ENCODE measurements at regions not wholly inside any gene's neighbourhood (a gene's known extent, or its start where the extent isn't known, plus 50 kb on each side); places are given as distances from the start of the nearest gene placed in this dataset.

- no peaks in the 10 kb centered on the region for H3K9me3 ChIP-seq
- DNase-seq: no peak
- no peaks in the 10 kb centered on the region for H3K36me3 ChIP-seq
- peaks cover 0 to 4% (median 0%) of the 10 kb centered on the region in 4 donors for H3K4me1 ChIP-seq
- 28 to 44% methylated on average over 2 to 3 of the region's 3 CpGs for WGBS, 2 donors (ENCODE audit: low coverage in 1 of 2)
- no peaks in the 10 kb centered on the region for H3K27me3 ChIP-seq
- TF ChIP-seq POLR2A (IDR thresholded peaks at IDR 0.05) (no peak), POLR2AphosphoS5 (IDR thresholded peaks at IDR 0.05) (no peak), CTCF (IDR thresholded peaks at IDR 0.05) (no peak), EP300 (IDR thresholded peaks at IDR 0.05; ENCODE audit: low read depth) (no peak)
- in situ Hi-C loops (cut with MboI; ENCODE audit: low pct_ligation_motif_present in 1 of 4, low pct_unique_long_range_greater_than_20kb in 1 of 4, low sequenced_read_pairs in 3 of 4) (no loop called here), intact Hi-C loops (cut with DNase I; ENCODE audit: low total_unique reads) (no loop called here)
- no peak overlapping the region for H3K4me3 ChIP-seq
- H3K27ac ChIP-seq: no peak overlapping the region
Observed at GRCh38 chr11:27886857-27887256, 186.6 kb upstream of the BDNF start.

- intact Hi-C loops (cut with DNase I; ENCODE audit: low total_unique reads): no loop called here
- Histone ChIP-seq H3K27ac (no peak overlapping the region), H3K9me3 (no peaks in the 10 kb centered on the region), H3K4me1 (peaks cover 0 to 4% (median 0%) of the 10 kb centered on the region in 4 donors), H3K27me3 (no peaks in the 10 kb centered on the region), H3K36me3 (no peaks in the 10 kb centered on the region), H3K4me3 (no peak overlapping the region)
- in situ Hi-C loops (cut with MboI; ENCODE audit: low pct_ligation_motif_present in 1 of 4, low pct_unique_long_range_greater_than_20kb in 1 of 4, low sequenced_read_pairs in 3 of 4): no loop called here
- 40 to 49% methylated on average over 4 of the region's 4 CpGs for WGBS, 2 donors (ENCODE audit: low coverage in 1 of 2)
- TF ChIP-seq POLR2A (IDR thresholded peaks at IDR 0.05): no peak
- no peak for DNase-seq
Observed at GRCh38 chr11:27882066-27882697, 181.9 kb upstream of the BDNF start.

GRCh38 chr11:27875831-27876775 is 175.8 kb upstream of the BDNF start:
- no peak for TF ChIP-seq EP300 (IDR thresholded peaks at IDR 0.05; ENCODE audit: low read depth)
- TF ChIP-seq CTCF (IDR thresholded peaks at IDR 0.05): no peak
- TF ChIP-seq POLR2A (IDR thresholded peaks at IDR 0.05): no peak
- TF ChIP-seq POLR2AphosphoS5 (IDR thresholded peaks at IDR 0.05): no peak
- no peak overlapping the region for H3K27ac ChIP-seq
- no peaks in the 10 kb centered on the region for H3K36me3 ChIP-seq
- intact Hi-C loops (cut with DNase I; ENCODE audit: low total_unique reads) (no loop called here), in situ Hi-C loops (cut with MboI; ENCODE audit: low pct_ligation_motif_present in 1 of 4, low pct_unique_long_range_greater_than_20kb in 1 of 4, low sequenced_read_pairs in 3 of 4) (no loop called here)
- no peak for DNase-seq
- no peaks in the 10 kb centered on the region for H3K9me3 ChIP-seq
- no peak overlapping the region for H3K4me3 ChIP-seq
- 81 to 90% methylated on average over 2 to 3 of the region's 3 CpGs for WGBS, 2 donors (ENCODE audit: low coverage in 1 of 2)
- H3K27me3 ChIP-seq: no peaks in the 10 kb centered on the region
- H3K4me1 ChIP-seq: no peaks in the 10 kb centered on the region

GRCh38 chr11:27874998-27875830 is 175.0 kb upstream of the BDNF start:
- intact Hi-C loops (cut with DNase I; ENCODE audit: low total_unique reads) (no loop called here), in situ Hi-C loops (cut with MboI; ENCODE audit: low pct_ligation_motif_present in 1 of 4, low pct_unique_long_range_greater_than_20kb in 1 of 4, low sequenced_read_pairs in 3 of 4) (no loop called here)
- H3K4me1 ChIP-seq: no peaks in the 10 kb centered on the region
- no peaks in the 10 kb centered on the region for H3K27me3 ChIP-seq
- 38 to 51% methylated on average over 7 of the region's 7 CpGs for WGBS, 2 donors (ENCODE audit: low coverage in 1 of 2)
- no peak overlapping the region for H3K4me3 ChIP-seq
- TF ChIP-seq POLR2AphosphoS5 (IDR thresholded peaks at IDR 0.05): no peak
- TF ChIP-seq CTCF (IDR thresholded peaks at IDR 0.05): no peak
- no peak for TF ChIP-seq EP300 (IDR thresholded peaks at IDR 0.05; ENCODE audit: low read depth)
- no peak for TF ChIP-seq POLR2A (IDR thresholded peaks at IDR 0.05)
- no peaks in the 10 kb centered on the region for H3K9me3 ChIP-seq
- H3K27ac ChIP-seq: no peak overlapping the region
- no peak for DNase-seq
- no peaks in the 10 kb centered on the region for H3K36me3 ChIP-seq
